ENCODE measurements at regions not wholly inside any gene's neighbourhood (a gene's known extent, or its start where the extent isn't known, plus 50 kb on each side); places are given as distances from the start of the nearest gene placed in this dataset.

DNA sequence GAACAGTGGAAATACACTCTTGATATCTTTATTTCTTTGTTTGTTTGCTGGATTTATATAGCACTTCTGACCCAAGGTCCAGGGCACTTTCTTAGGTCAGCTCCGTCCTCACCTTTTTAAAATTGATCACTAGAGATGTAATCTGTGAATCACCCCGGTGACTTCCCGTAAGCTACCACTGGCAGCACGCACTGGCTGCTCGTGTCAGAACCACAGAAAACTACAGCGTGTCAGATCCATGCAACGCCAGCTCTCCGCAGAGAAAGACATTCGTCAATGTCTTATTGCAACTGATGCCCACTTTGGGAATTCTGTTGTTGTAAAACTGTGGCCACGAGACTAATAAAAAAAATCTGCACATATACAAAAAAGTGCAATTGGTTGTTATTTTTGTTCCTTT is 779.4 kb upstream of the ZEB2 start:
- no peak overlapping the region for H3K4me3 Mint-ChIP-seq (ENCODE audit: unreplicated experiment)
- no peaks in the 10 kb centered on the region for H3K9me3 Mint-ChIP-seq (ENCODE audit: unreplicated experiment)
- no peaks in the 10 kb centered on the region for H3K36me3 Mint-ChIP-seq (ENCODE audit: insufficient read depth, unreplicated experiment)
- intact Hi-C loops (cut with micrococcal nuclease) = no loop called here
- TF ChIP-seq, protein P1, sequence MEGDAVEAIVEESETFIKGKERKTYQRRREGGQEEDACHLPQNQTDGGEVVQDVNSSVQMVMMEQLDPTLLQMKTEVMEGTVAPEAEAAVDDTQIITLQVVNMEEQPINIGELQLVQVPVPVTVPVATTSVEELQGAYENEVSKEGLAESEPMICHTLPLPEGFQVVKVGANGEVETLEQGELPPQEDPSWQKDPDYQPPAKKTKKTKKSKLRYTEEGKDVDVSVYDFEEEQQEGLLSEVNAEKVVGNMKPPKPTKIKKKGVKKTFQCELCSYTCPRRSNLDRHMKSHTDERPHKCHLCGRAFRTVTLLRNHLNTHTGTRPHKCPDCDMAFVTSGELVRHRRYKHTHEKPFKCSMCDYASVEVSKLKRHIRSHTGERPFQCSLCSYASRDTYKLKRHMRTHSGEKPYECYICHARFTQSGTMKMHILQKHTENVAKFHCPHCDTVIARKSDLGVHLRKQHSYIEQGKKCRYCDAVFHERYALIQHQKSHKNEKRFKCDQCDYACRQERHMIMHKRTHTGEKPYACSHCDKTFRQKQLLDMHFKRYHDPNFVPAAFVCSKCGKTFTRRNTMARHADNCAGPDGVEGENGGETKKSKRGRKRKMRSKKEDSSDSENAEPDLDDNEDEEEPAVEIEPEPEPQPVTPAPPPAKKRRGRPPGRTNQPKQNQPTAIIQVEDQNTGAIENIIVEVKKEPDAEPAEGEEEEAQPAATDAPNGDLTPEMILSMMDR (IDR thresholded peaks at IDR 0.05; ENCODE audit: unreplicated experiment) = no peak
- H3K27ac Mint-ChIP-seq (ENCODE audit: low read depth, unreplicated experiment) = no peak overlapping the region
- H3K27me3 Mint-ChIP-seq (ENCODE audit: insufficient read depth, unreplicated experiment) = no peaks in the 10 kb centered on the region
- ChIA-PET POLR2A (no interaction called here), CTCF (interaction anchor here (0.6 kb wide), 2 partner anchors 1200 to 1218 kb away, joined by 3 read pairs; no protein-coding TSS in a partner anchor)
- no peak for DNase-seq (ENCODE audit: unreplicated experiment)
- no TSS peak for BruUV-seq (replicated peaks)
- no peaks in the 10 kb centered on the region for H3K4me1 Mint-ChIP-seq (ENCODE audit: insufficient read depth, unreplicated experiment)

GRCh38 chr2:145292166-145292565 is 772.2 kb upstream of the ZEB2 start:
- DNase-seq (ENCODE audit: unreplicated experiment) = no peak
- Mint-ChIP-seq H3K4me1 (ENCODE audit: insufficient read depth, unreplicated experiment) (no peaks in the 10 kb centered on the region), H3K27ac (ENCODE audit: low read depth, unreplicated experiment) (no peak overlapping the region), H3K9me3 (ENCODE audit: unreplicated experiment) (no peaks in the 10 kb centered on the region), H3K4me3 (ENCODE audit: unreplicated experiment) (no peak overlapping the region), H3K36me3 (ENCODE audit: insufficient read depth, unreplicated experiment) (no peaks in the 10 kb centered on the region), H3K27me3 (ENCODE audit: insufficient read depth, unreplicated experiment) (no peaks in the 10 kb centered on the region)
- TF ChIP-seq, protein P1 (IDR thresholded peaks at IDR 0.05; ENCODE audit: unreplicated experiment) = no peak
- ChIA-PET POLR2A (no interaction called here), CTCF (no interaction called here)
- BruUV-seq (replicated peaks) = no TSS peak
- intact Hi-C loops (cut with micrococcal nuclease) = no loop called here

DNA sequence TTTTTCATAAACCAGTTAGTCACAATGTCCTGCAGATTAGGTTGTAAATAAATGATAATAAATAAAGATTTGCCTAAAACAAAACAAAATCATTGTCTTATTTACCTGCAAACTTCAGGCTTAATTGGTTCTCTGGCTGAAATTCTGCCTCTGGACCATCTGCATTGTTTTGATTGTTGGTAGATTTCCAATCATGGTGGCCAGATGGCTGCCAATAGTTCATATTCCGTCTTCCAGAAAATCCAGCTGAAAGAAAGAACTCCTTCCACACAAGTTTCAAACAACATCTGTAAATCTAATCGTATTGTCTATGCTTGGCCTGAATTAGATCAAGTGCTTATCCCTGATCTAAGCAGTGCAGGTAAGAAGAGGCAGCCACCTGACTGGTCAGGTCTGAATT is 771.1 kb upstream of the ZEB2 start:
- Mint-ChIP-seq H3K9me3 (ENCODE audit: unreplicated experiment) (no peaks in the 10 kb centered on the region), H3K4me1 (ENCODE audit: insufficient read depth, unreplicated experiment) (no peaks in the 10 kb centered on the region), H3K27me3 (ENCODE audit: insufficient read depth, unreplicated experiment) (no peaks in the 10 kb centered on the region), H3K36me3 (ENCODE audit: insufficient read depth, unreplicated experiment) (no peaks in the 10 kb centered on the region), H3K4me3 (ENCODE audit: unreplicated experiment) (no peak overlapping the region), H3K27ac (ENCODE audit: low read depth, unreplicated experiment) (no peak overlapping the region)
- intact Hi-C loops (cut with micrococcal nuclease) = no loop called here
- ChIA-PET POLR2A (interaction anchor here (0.5 kb wide), 1 partner anchor 249 kb away, joined by 3 read pairs; no protein-coding TSS in a partner anchor), CTCF (no interaction called here)
- BruUV-seq (replicated peaks) = no TSS peak
- DNase-seq (ENCODE audit: unreplicated experiment) = no peak
- TF ChIP-seq, protein P1 (IDR thresholded peaks at IDR 0.05; ENCODE audit: unreplicated experiment) = no peak

DNA sequence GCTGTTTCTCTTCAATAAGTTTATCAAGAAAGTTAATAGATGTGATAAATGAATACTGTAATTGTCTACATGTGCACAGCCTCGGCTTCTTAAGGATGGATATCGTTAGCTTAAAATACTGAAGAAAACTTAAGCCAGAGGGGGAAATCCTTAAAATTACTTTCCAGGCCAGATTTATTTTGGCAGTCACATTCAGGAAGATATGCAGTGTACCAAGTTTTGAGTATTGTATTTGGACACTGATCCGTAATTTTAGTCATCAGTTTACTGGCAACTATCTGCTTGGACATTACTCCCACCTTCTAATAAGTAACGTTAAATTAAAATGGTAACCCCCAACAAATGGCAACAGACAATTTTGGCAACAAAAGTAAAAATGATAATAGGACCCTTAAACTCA is 770.0 kb upstream of the ZEB2 start:
- ChIA-PET POLR2A (no interaction called here), CTCF (no interaction called here)
- Mint-ChIP-seq H3K27ac (ENCODE audit: low read depth, unreplicated experiment) (no peak overlapping the region), H3K4me3 (ENCODE audit: unreplicated experiment) (no peak overlapping the region), H3K36me3 (ENCODE audit: insufficient read depth, unreplicated experiment) (no peaks in the 10 kb centered on the region), H3K27me3 (ENCODE audit: insufficient read depth, unreplicated experiment) (no peaks in the 10 kb centered on the region), H3K9me3 (ENCODE audit: unreplicated experiment) (no peaks in the 10 kb centered on the region), H3K4me1 (ENCODE audit: insufficient read depth, unreplicated experiment) (no peaks in the 10 kb centered on the region)
- no peak for DNase-seq (ENCODE audit: unreplicated experiment)
- TF ChIP-seq, protein P1 (IDR thresholded peaks at IDR 0.05; ENCODE audit: unreplicated experiment) = no peak
- intact Hi-C loops (cut with micrococcal nuclease) = no loop called here
- BruUV-seq (replicated peaks) = no TSS peak

Data from MCF 10A (cell line).